ENCODE measurements at regions not wholly inside any gene's neighbourhood (a gene's known extent, or its start where the extent isn't known, plus 50 kb on each side); places are given as distances from the start of the nearest gene placed in this dataset.
"Not testable (repeated sequence)": the region's sequence is repeated elsewhere in the genome, so short reads cannot be mapped to it uniquely, and the experiment has no call there.

DNA sequence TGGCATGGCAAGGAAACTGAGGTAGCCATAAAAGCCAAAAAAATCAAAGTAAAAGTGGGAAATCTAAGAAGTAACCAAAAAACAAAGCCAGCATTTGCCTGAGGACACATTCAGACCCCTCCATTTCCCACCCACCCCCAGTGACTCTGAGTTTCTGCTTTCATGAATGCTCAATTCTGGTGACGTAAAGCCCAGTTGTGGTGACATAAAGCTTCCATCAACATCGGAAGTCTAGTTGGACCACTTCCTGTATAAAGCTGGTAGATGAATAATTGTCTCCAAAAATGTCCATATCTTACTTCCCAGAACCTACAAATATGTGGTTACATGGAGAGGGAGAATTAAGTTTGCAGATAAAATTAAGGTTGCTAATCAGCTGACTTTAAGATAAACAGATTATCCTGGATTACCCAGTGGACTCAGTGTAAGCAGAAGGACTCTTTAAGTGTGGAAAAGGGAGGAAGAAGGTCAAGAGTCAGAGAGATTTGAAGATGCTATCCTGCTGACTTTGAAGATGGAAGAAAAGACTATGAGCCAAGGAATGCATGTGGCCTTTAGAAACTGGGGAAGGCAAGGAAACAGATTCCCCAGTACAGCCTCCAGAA is 62.0 kb upstream of the ST3GAL6 start:
- no peak for DNase-seq (ENCODE audit: low read depth in 1 of 2, low spot score in 1 of 2)

DNA sequence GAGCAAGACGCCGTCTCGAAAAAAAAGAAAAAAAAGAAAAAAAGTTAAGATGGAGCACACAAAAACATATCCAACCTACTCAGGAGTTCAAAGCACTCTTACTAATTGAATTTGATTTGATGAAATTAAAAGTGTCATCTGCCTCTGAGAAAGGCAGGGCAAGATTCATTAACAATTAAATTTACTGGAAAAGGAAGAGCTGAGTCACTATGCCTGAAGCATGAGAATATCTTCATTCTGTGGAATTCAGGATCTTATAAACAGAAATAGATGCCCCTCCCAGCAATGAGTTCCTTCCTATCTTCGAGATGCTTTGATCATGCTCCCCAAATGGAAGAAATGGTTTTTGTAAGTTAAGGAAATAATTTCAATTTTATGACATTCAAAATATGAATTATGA is 61.0 kb upstream of the ST3GAL6 start:
- no peak for DNase-seq (ENCODE audit: low read depth in 1 of 2, low spot score in 1 of 2)

DNA sequence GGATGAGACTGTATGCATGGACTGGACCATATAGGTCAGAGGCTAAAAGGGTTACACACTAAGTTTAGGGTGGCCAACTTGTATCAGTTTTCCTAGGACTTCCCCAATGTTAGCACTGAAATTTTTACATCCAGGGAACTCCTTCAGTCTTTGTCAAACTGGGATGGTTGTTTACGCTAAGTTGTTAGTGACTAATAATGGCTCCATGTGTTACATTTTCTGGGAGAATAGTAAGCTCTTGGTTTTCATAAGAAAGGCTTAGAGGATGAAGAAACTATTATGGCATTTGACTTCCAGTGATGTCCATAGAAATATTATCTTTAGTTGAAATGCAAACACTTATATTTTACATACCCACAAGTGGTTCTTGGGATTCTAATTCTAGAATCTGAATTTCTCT is 57.9 kb upstream of the ST3GAL6 start:
- no peak for DNase-seq (ENCODE audit: low read depth in 1 of 2, low spot score in 1 of 2)

GRCh38 chr3:98705694-98706093 is 57.4 kb upstream of the ST3GAL6 start:
- no peak for DNase-seq (ENCODE audit: low read depth in 1 of 2, low spot score in 1 of 2)

GRCh38 chr3:98708681-98709080 is 54.5 kb upstream of the ST3GAL6 start:
- DNase-seq (ENCODE audit: low read depth in 1 of 2, low spot score in 1 of 2), result not testable (repeated sequence)

- DNase-seq (ENCODE audit: low read depth in 1 of 2, low spot score in 1 of 2), result no peak
Observed at GRCh38 chr3:98709441-98709840, 53.7 kb upstream of the ST3GAL6 start.

DNA sequence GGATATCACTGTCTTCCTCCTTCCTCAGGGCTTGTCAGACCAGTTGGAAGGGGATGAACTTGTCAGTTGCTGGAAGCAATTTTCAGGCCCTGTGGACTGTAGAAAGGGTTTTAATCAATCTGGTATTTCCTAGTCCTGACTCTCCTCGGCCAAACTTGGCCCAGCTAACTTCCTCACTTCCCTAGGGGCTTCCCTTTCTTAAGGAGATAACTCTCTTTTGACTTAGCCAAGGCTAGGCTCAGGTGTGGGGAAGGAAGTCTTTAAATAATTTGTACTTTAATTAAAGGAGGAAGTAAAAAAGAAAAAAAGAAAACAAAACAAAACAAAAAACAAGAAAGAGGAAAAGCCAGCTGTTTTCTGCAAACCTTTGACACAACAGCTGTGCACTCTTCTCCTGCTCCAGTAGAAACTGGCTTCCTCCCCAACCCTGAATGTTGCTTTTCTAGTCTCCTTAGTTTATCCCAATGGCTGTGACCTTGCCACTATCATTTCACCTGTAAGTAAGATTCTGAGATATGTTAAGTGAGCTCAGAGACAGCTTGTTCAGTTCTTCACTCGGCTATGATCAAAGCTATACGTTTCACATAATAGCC is 53.0 kb upstream of the ST3GAL6 start:
- no peak for DNase-seq (ENCODE audit: low read depth in 1 of 2, low spot score in 1 of 2)

DNA sequence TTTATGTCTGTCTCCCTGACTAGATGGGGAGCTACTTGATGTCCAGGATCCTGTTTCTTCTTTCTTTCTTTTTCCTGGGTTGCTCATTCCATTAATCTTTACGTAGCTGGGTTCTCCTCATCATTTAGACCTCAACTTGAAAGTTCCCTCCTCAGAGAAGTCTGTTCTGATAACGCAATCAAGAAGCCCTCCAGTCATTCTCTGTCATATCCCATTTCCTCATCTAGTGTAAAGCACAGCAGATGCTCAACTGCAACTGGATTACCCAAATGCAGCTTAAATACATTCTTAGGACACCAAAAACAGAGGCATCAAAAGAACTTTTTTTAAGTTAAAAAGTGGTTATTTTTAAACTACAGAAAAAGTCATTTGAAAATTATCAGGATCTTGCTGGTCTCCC is 51.7 kb upstream of the ST3GAL6 start:
- no peak for DNase-seq (ENCODE audit: low read depth in 1 of 2, low spot score in 1 of 2)

GRCh38 chr3:98712726-98713125 is 50.4 kb upstream of the ST3GAL6 start:
- DNase-seq (ENCODE audit: low read depth in 1 of 2, low spot score in 1 of 2), result no peak

- not testable (repeated sequence) for DNase-seq (ENCODE audit: low read depth in 1 of 2, low spot score in 1 of 2)
Observed at GRCh38 chr3:98713332-98713731, 49.8 kb upstream of the ST3GAL6 start.
